OCI-LY3 (cell line): ENCODE measurements at regions not wholly inside any gene's neighbourhood (a gene's known extent, or its start where the extent isn't known, plus 50 kb on each side); places are given as distances from the start of the nearest gene placed in this dataset.

Source experiments
- H2AFZ ChIP-seq: fragments of 200-600, 300-600 bp; shearing (Covaris generic); 2 replicates; pipeline ENCODE4 v1.6.0; 2014; ENCODE audit warnings: antibody characterized with exemption, low read depth, low read length
- H3K27ac ChIP-seq: fragments of 200-600, 300-600 bp; sonication (generic); 2 replicates; pipeline ENCODE4 v1.5.1; 2014; ENCODE audit warnings: mild to moderate bottlenecking, low read length, moderate library complexity, mixed read lengths
- H3K27me3 ChIP-seq: fragments of 200-600, 300-600 bp; sonication (generic); 2 replicates; pipeline ENCODE4 v1.6.1; 2014; ENCODE audit warnings: low read depth, low read length, mixed read lengths
- H3K36me3 ChIP-seq: fragments of 200-600, 300-600 bp; sonication (generic); replicated peaks from 2 replicates; pipeline ENCODE3; 2014; ENCODE audit warnings: low read depth, low read length, mixed read lengths
- H3K4me1 ChIP-seq: fragments of 300-600, 200-600 bp; sonication (generic); 2 replicates; pipeline ENCODE4 v1.6.1; 2014; ENCODE audit warnings: low read length, mixed read lengths
- H3K4me2 ChIP-seq: fragments of 200-600, 300-600 bp; sonication (generic); 2 replicates; pipeline ENCODE4 v1.6.1; 2014; ENCODE audit warnings: low read length, mixed read lengths
- H3K4me3 ChIP-seq: fragments of 300-600, 200-600 bp; sonication (generic); 2 replicates; pipeline ENCODE4 v1.5.1; 2014; ENCODE audit warnings: antibody characterized with exemption, mild to moderate bottlenecking, low read length, moderate library complexity
- H3K79me2 ChIP-seq: fragments of 300-600, 200-600 bp; shearing (Covaris generic); 2 replicates; pipeline ENCODE4 v1.6.1; 2014; ENCODE audit warnings: mild to moderate bottlenecking, low read length, mixed read lengths
- H3K9ac ChIP-seq: fragments of 300-600, 200-600 bp; shearing (Covaris generic); 2 replicates; pipeline ENCODE4 v1.6.0; 2014; ENCODE audit warnings: mild to moderate bottlenecking, low read length, moderate library complexity
- H3K9me3 ChIP-seq: fragments of 200-600, 300-600 bp; shearing (Covaris generic); 2 replicates; pipeline ENCODE4 v1.6.1; 2014; ENCODE audit warnings: low read length, mixed read lengths; ENCODE audit not compliant: insufficient read depth
- H4K20me1 ChIP-seq: fragments of 200-600, 300-600 bp; sonication (generic); 2 replicates; pipeline ENCODE4 v1.6.1; 2016; ENCODE audit warnings: low read length, mixed read lengths; ENCODE audit not compliant: insufficient read depth
- CTCF ChIP-seq: fragments of 200-600, 300-600 bp; sonication (generic); IDR thresholded peaks from 2 replicates; pipeline ENCODE4 v1.5.1; 2014; ENCODE audit warnings: antibody characterized with exemption, low read length, low read depth
- EZH2phosphoT487 ChIP-seq: fragments of 200-600 bp; shearing (Covaris generic); IDR thresholded peaks from 2 replicates; pipeline ENCODE4 v1.6.1; 2018; ENCODE audit warnings: antibody characterized with exemption, mixed run types, low read depth

- H3K27ac ChIP-seq: no peak overlapping the region
- TF ChIP-seq EZH2phosphoT487 (no peak), CTCF (no peak)
- H3K36me3 ChIP-seq: no peaks in the 10 kb centered on the region
- no peaks in the 10 kb centered on the region for H3K27me3 ChIP-seq
- no peak overlapping the region for H3K9ac ChIP-seq
- H3K4me1 ChIP-seq: peaks cover 11% of the 10 kb centered on the region
- no peak overlapping the region for H3K4me3 ChIP-seq
- H3K4me2 ChIP-seq: no peak overlapping the region
- H2AFZ ChIP-seq: no peak overlapping the region
- H3K79me2 ChIP-seq: no peaks in the 10 kb centered on the region
- no peaks in the 10 kb centered on the region for H4K20me1 ChIP-seq
- H3K9me3 ChIP-seq: no peaks in the 10 kb centered on the region
Measured at GRCh38 chr4:11132478-11132877, 296.2 kb downstream of the HS3ST1 start.

GRCh38 chr4:11131491-11131890 lies 297.2 kb downstream of the HS3ST1 start:
- Histone ChIP-seq H3K79me2 (no peaks in the 10 kb centered on the region), H3K36me3 (no peaks in the 10 kb centered on the region), H3K4me2 (no peak overlapping the region), H3K27ac (no peak overlapping the region), H4K20me1 (no peaks in the 10 kb centered on the region), H3K27me3 (no peaks in the 10 kb centered on the region), H3K4me1 (peaks cover 11% of the 10 kb centered on the region), H3K4me3 (no peak overlapping the region), H3K9me3 (no peaks in the 10 kb centered on the region), H3K9ac (no peak overlapping the region), H2AFZ (no peak overlapping the region)
- no peak for TF ChIP-seq EZH2phosphoT487
- no peak for TF ChIP-seq CTCF

GRCh38 chr4:11130195-11130970 lies 298.3 kb downstream of the HS3ST1 start:
- Histone ChIP-seq H2AFZ (no peak overlapping the region), H3K27ac (no peak overlapping the region), H3K4me2 (no peak overlapping the region), H3K4me1 (peaks cover 11% of the 10 kb centered on the region), H3K27me3 (no peaks in the 10 kb centered on the region), H4K20me1 (no peaks in the 10 kb centered on the region), H3K9ac (no peak overlapping the region), H3K9me3 (no peaks in the 10 kb centered on the region), H3K36me3 (no peaks in the 10 kb centered on the region), H3K4me3 (no peak overlapping the region), H3K79me2 (no peaks in the 10 kb centered on the region)
- no peak for TF ChIP-seq CTCF
- no peak for TF ChIP-seq EZH2phosphoT487

- H3K36me3 ChIP-seq: no peaks in the 10 kb centered on the region
- H3K9ac ChIP-seq: no peak overlapping the region
- no peaks in the 10 kb centered on the region for H3K79me2 ChIP-seq
- H4K20me1 ChIP-seq: no peaks in the 10 kb centered on the region
- no peaks in the 10 kb centered on the region for H3K9me3 ChIP-seq
- no peak for TF ChIP-seq CTCF
- no peaks in the 10 kb centered on the region for H3K27me3 ChIP-seq
- no peak overlapping the region for H3K4me2 ChIP-seq
- no peaks in the 10 kb centered on the region for H3K4me1 ChIP-seq
- no peak overlapping the region for H2AFZ ChIP-seq
- no peak overlapping the region for H3K4me3 ChIP-seq
- H3K27ac ChIP-seq: no peak overlapping the region
Measured at GRCh38 chr4:11120435-11120834, 308.3 kb downstream of the HS3ST1 start.
